Skin epidermis (tissue), 12 donors: ENCODE measurements at regions not wholly inside any gene's neighbourhood (a gene's known extent, or its start where the extent isn't known, plus 50 kb on each side); places are given as distances from the start of the nearest gene placed in this dataset.
"Not testable (repeated sequence)": the region's sequence is repeated elsewhere in the genome, so short reads cannot be mapped to it uniquely, and the experiment has no call there.

ENCODE experiments used
- H3K27ac ChIP-seq, 21 experiments: fragments of 200-600 bp; sonication (generic) in 11 of 21; one replicate each; pipeline ENCODE4 v1.5.0; 2020; ENCODE audit warnings: mild to moderate bottlenecking in 3 of 21, inconsistent platforms in 2 of 21, moderate library complexity in 2 of 21
- H3K4me3 ChIP-seq, 7 experiments: fragments of 200-600 bp; sonication (generic) in 2 of 7; one replicate each; pipeline ENCODE4 v1.5.0; 2020; ENCODE audit warnings: inconsistent platforms in 2 of 7, mild to moderate bottlenecking in 2 of 7, moderate library complexity in 1 of 7

GRCh38 chrX:144494074-144494473 is 610.2 kb downstream of the UBE2NL start:
- Histone ChIP-seq H3K27ac (no peak overlapping the region), H3K4me3 (no peak overlapping the region)

- Histone ChIP-seq H3K27ac (no peak overlapping the region), H3K4me3 (no peak overlapping the region)
Measured at GRCh38 chrX:144531877-144532276, 648.0 kb downstream of the UBE2NL start.

- Histone ChIP-seq H3K27ac (no peak overlapping the region), H3K4me3 (no peak overlapping the region)
Measured at GRCh38 chrX:144566592-144566991, 680.7 kb upstream of the SPANXN1 start.

GRCh38 chrX:144586756-144587155 is 660.5 kb upstream of the SPANXN1 start:
- Histone ChIP-seq H3K27ac (no peak overlapping the region), H3K4me3 (no peak overlapping the region)

GRCh38 chrX:144592036-144592435 is 655.3 kb upstream of the SPANXN1 start:
- no peak overlapping the region for H3K27ac ChIP-seq
- no peak overlapping the region for H3K4me3 ChIP-seq

- H3K4me3 ChIP-seq, result no peak overlapping the region
- no peak overlapping the region for H3K27ac ChIP-seq
Measured at GRCh38 chrX:144601010-144601409, 646.3 kb upstream of the SPANXN1 start.

GRCh38 chrX:144612076-144612475 is 635.2 kb upstream of the SPANXN1 start:
- no peak overlapping the region for H3K4me3 ChIP-seq
- no peak overlapping the region for H3K27ac ChIP-seq

GRCh38 chrX:144616317-144616716 is 631.0 kb upstream of the SPANXN1 start:
- H3K4me3 ChIP-seq, result no peak overlapping the region
- H3K27ac ChIP-seq, result no peak overlapping the region

- Histone ChIP-seq H3K27ac (no peak overlapping the region), H3K4me3 (no peak overlapping the region)
Measured at GRCh38 chrX:144627947-144628346, 619.4 kb upstream of the SPANXN1 start.

- H3K4me3 ChIP-seq, H3K27ac ChIP-seq: not testable (repeated sequence)
Measured at GRCh38 chrX:144634451-144634850, 612.9 kb upstream of the SPANXN1 start.

GRCh38 chrX:144637731-144638130 is 609.6 kb upstream of the SPANXN1 start:
- Histone ChIP-seq H3K4me3 (no peak overlapping the region), H3K27ac (no peak overlapping the region)

- H3K4me3 ChIP-seq, result no peak overlapping the region
- H3K27ac ChIP-seq, result no peak overlapping the region
Measured at GRCh38 chrX:144648788-144649187, 598.5 kb upstream of the SPANXN1 start.

GRCh38 chrX:144681501-144681900 is 565.8 kb upstream of the SPANXN1 start:
- no peak overlapping the region for H3K4me3 ChIP-seq
- H3K27ac ChIP-seq, result no peak overlapping the region

GRCh38 chrX:144683247-144683646 is 564.1 kb upstream of the SPANXN1 start:
- Histone ChIP-seq H3K27ac (no peak overlapping the region), H3K4me3 (no peak overlapping the region)

GRCh38 chrX:144709841-144710240 is 537.5 kb upstream of the SPANXN1 start:
- Histone ChIP-seq H3K27ac (no peak overlapping the region), H3K4me3 (no peak overlapping the region)

GRCh38 chrX:144715337-144715736 is 532.0 kb upstream of the SPANXN1 start:
- Histone ChIP-seq H3K27ac (no peak overlapping the region), H3K4me3 (no peak overlapping the region)

- H3K27ac ChIP-seq, result no peak overlapping the region
- no peak overlapping the region for H3K4me3 ChIP-seq
Measured at GRCh38 chrX:144716187-144716586, 531.1 kb upstream of the SPANXN1 start.

GRCh38 chrX:144717682-144718081 is 529.6 kb upstream of the SPANXN1 start:
- H3K4me3 ChIP-seq, result no peak overlapping the region
- no peak overlapping the region for H3K27ac ChIP-seq

GRCh38 chrX:144722307-144722706 is 525.0 kb upstream of the SPANXN1 start:
- no peak overlapping the region for H3K27ac ChIP-seq

GRCh38 chrX:144730471-144730870 is 516.8 kb upstream of the SPANXN1 start:
- no peak overlapping the region for H3K27ac ChIP-seq
- H3K4me3 ChIP-seq, result no peak overlapping the region

More at GRCh38 chrX:144722307-144722706, 525.0 kb upstream of the SPANXN1 start:
- H3K4me3 ChIP-seq, result no peak overlapping the region

GRCh38 chrX:144732588-144732987 is 514.7 kb upstream of the SPANXN1 start:
- H3K27ac ChIP-seq, result no peak overlapping the region
- no peak overlapping the region for H3K4me3 ChIP-seq

GRCh38 chrX:144738246-144738645 is 509.1 kb upstream of the SPANXN1 start:
- H3K27ac ChIP-seq, result no peak overlapping the region
- no peak overlapping the region for H3K4me3 ChIP-seq

- H3K27ac ChIP-seq, result no peak overlapping the region
- H3K4me3 ChIP-seq, result no peak overlapping the region
Measured at GRCh38 chrX:144768540-144768939, 478.8 kb upstream of the SPANXN1 start.
